HG03280 (cell line): ENCODE measurements at regions not wholly inside any gene's neighbourhood (a gene's known extent, or its start where the extent isn't known, plus 50 kb on each side); places are given as distances from the start of the nearest gene placed in this dataset.
A peak's percentile ranks its signal among the peaks of the same experiment; 100 is the strongest.

Experiments
- ATAC-seq: cut with Tn5 transposase; IDR thresholded peaks from one replicate; pipeline ENCODE4 v1.9.1; 2021; ENCODE audit warnings: mild to moderate bottlenecking, moderate library complexity; ENCODE audit not compliant: unreplicated experiment

DNA sequence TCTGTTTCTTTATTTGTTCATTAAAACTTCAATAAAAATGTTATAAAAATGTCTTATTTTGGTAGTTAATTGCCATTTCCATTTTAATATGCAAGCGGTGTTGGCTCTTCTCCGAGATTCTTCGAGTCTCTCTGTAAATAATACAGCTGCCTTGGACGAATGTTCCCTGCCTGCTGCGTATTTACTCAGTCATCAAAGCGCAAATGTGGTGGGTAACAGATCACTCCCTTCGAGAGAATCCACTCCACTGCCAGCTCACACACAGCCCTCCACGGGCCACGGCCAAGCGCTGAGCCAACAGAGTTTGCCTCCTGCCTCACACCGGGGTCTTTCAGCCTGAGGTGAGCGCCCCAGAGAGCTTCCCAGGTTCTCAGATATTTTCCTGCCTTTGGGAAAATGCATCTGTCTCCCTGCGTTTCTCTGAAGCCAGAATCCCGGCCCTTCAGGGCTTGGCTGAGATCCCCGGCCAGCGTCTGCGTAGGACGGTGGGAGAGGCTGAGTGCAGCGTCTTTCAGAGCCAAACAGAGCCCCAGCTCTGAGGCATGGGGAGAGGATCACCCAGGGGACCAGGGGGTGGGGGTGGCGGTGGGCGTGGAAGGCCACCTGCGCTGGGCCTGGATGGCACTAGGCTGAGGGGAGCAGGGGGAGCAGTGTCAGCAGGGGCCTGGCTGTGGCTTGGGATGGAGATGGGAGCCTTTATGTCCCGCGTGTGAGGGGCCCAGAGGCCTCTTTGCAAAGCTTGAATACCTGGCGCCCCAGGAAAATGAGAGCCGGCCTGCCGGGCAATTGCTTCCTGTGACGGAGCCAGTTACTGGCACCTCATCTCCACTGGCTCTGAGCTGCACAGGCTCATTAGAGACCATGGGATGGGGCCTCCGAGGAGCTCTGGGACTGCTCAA, 248.7 kb downstream of the RBFOX3 start:
- ATAC-seq = no peak

DNA sequence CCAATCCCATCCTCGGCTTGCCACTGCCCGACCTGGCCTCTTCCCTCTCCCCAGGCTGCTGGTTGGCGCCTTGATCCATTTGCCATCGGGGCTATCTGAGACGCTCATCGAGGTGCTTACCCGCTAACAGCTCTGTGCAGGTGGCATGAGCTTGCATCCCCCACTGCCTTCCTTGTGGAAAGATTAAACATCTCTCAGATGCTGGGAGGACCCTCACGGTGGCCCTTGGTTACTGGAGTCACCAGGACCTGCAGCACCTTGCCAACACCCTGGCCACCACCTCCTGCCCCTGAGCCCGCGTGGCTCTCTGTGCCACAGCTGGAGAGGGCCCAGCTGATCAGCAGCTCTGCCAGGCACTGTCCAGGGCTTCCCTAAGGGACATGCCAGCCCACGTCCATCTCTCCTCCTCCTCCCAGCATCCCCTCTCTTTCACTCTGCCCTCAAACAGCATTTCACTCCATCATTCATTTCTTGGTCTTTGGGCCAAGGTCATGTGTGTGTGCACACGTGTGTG, 249.6 kb downstream of the RBFOX3 start:
- no peak for ATAC-seq

DNA sequence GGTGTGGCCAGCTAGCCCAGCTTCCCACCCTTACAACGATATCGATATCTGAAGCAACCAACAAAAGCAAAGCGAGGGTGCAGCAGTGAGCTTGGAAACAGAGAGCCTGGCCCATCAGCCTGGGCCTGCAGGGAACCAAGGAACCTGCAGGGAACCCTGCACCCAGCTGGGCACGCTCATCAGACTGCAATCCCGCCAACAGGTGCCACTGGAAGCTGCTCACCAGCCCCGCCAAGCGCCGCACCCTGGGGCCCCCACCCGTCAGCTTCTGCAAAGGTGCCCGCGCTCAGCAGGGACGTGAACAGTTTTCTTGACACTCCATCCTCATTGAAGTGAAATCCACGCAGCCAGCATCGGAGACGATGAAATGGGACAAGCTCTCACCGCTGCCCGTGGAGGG, 250.7 kb downstream of the RBFOX3 start:
- no peak for ATAC-seq

DNA sequence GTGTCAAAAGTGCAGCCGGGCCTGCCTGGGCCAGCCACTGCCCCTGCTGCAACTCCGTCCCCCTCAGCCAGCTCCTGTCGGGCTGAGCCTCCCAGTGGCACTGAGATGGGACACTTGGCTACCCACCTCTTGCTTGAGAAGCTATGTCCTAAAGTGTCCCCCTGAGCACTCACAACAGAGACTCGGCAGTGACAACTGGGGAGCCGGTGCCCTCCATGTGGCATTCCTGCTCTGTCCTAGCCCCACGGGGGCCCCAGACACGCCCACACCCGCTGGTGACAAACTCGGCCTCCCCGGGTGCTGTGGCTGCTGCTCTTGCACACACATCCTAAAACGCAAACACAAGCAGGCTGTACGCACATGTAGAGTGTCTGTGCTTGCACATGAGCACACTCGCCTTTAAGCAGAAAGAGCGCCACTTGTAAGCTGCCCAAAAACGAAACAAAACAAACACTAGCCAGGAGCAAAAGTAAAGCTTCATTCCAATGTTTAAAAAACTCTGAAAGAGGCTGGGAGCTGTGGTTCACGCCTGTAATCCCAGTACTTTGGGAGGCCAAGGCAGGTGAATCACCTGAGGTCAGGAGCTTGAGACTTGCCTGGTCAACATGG, 253.9 kb downstream of the RBFOX3 start:
- no peak for ATAC-seq

DNA sequence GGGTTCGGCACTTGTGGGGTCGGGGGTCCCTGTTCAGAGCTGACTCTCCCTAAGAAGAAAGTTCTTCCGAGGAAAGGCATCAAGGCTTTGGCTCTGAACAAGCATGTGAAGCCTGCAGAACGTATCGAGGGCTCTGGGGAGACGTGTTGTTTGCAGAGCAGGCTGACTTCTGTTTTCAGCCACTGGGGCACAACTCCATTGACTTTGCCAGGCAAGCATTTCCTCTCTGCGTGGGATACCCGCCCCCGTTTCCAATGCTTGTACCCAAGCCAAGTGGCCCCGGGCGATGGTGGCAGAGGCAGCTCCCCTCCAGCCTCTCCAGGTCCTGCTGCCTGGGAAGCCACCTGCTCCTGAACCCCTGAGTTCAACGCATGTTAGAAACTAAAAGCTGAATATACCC, 255.7 kb downstream of the RBFOX3 start:
- ATAC-seq = no peak

DNA sequence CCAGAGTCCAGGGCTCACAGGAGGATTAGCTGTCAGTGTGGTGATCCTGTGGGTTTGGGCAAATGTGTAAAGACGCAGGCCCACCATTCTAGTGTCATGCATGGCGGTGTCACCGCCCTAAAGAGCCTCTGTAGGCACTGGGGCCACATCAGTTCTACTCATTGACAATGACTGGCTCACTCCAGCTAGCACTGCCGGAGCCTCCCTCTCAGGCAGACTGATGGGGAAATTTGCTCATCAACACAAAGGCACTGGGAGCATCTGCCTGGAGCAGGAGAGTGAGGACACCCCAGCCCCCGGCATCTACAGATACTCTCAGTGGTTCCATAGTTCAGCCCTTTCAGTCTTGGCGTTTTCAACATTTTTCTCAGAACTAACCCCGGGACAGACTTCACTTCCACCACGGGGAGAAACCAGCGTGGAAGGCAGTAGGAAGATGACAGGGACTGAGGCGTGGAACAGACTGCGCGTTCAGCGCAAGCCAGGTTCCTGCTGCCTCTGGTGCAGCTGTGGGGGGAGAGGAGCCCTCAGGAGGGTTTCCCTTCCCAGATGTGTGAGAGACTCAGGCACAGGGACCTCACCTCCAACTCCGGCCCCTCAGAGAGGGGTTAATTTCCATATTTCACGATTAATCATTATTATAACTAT, 256.6 kb downstream of the RBFOX3 start:
- no peak for ATAC-seq

DNA sequence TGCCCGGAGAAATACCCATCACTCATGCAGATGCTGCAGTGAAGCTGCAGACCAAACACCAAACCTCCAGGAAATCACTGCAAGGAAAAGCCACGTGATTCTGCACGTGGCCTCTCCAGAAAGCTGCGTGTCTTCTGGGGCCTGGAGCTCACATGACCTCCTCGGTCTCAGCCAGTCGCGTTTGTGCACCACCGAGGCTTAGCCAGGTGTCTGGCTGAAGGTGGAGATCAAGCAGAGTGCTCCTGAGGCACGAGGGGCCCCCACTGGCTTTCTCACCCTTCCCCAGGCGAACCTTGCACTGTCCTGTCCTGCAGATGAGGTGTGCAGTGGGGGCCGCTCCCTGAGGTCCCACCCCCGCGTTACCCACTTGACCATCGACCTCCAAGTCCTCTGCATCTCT, 257.3 kb downstream of the RBFOX3 start:
- no peak for ATAC-seq

DNA sequence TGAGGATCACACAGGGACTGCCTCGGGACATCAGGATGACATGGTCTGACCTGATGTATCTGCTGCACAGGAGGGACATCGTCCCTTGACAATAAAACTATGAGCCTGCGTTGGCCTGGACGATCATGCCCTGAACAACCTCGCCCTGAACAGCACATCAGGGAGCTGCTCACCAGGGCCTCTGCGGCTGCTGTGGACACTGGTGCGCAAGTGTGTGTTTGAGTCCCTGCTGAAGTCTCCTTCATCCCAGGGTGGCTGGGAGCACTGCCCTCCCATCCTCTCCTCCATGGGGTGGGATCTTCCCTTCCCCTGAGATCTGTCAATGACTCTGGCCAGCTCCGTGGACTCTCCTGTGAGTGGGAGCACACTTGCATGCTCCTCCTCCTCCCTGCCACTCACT, 257.8 kb downstream of the RBFOX3 start:
- no peak for ATAC-seq

DNA sequence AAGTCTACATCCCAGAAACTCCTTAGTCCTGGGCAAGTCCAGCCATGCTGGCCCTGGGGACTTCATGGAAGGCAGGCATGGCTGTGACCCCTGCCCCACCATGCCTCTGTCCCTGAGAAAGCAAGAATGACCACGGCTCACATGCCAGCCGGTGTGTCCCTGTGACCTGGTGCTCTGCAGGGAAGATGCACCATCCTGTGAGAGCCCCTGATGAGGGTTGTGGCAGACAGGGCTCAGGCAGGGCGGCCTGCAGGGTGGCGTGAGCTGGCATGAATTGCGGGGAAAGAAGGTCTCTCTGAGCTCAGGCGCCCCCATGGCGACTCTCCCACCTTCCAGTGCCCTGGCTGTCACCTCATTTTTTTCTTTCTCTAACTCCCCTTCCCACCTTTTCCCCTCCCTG, 260.3 kb downstream of the RBFOX3 start:
- no peak for ATAC-seq

DNA sequence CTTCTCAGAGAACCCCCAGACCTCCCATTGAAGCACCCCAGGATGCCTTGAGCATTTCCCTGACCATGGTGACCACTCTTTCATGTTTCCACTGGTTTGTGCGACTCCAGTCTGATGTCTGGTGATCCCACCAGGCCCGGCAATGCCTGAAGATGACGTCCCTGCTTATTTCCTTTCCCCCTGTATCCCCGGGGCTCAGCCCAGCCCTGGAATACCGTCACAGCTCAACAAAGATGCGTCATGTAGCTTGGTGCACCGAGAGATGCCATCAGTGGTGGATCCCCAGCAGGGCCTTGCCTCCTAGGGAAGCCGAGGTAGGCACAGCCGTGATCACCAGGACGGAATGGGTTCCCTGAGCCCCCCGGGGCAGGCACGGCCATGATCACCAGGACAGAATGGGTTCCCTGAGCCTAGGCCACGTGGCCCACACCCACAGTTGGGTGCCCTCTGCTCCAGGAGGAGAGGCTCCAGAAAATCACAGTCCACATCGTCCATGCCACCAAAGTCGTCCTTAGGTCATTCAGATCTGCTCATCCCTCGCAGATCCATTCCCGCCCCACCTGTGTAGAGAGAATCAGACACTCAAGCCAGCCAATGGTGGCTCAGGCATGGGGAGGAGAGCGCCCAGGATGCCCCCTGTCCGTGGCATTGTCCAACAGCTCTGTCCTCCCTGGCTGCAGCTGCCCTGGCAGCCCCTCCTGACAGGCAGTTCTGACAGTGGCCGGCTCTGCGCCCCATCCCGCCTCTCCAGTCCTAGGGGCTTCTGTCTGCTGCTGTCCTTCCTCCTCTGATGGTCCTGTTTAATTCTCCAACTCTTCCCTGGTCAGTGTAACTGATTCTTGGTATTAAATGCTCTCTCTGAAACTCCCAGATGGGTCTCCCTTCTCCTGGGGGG, 261.1 kb downstream of the RBFOX3 start:
- ATAC-seq = no peak

DNA sequence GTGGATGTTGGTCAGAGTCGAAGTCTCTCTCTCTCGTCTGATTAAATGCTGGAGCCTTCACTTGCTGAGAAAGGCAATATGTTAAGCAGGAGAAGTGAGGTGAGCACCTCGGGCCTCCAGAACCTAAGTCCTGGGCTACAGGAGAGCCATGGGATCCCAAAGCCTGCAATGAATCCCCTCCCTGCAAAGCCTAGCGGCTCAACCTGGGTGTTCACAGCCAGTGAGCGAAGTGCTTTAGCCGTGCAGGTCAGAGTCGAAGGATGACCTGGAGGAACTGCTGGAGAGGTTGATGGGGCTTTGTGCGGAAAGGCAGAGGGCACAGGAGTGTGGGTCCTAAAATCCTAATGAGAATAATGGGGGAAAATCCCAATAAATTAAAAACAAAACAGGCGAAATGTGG, 267.8 kb downstream of the ENGASE start:
- no peak for ATAC-seq

DNA sequence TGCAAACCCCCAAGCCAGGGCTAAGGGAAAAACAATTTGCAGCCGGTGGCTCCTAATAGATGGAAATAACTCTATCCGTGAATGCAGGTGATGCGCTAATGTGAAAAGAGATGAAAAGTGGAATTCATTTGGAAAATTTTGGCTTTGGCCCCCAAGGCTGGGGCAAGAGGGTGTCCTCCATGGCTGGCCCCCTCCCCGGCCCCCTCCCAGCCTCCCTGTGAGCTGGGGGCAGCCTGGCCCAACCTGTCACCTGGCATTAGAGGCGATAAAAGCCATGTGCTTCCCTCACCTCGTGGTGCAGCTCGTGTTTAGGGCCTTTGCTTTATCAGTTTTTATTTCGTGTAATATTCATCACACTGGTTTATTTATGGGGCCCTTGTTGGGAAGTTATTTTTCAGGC, 267.2 kb downstream of the ENGASE start:
- ATAC-seq = no peak

DNA sequence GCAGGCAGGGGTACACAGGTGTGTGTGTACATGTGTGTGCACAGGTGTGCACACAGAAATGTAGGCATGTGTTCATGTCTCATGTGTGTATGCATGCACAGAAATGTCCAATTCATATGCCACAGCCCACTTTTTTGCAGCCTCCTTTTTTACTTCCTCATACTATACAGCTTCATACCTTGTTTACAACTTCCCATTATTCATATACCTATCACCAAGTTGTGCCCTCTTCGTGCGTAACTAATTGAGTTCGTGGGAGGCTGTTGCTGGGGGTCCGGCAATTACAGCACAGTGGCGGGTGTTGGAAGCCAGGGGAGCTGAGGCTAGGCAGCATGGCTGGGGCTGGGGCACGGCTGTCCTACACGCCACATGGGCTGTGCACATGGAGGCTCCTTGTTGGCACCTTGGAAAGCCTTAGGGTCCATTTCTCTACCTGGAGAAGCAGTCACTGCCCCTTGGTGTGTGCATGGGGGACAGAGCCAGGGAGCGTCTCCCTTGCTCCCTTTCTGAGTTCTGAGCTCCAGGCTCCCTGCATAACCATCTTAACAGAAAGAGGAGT, 266.7 kb downstream of the ENGASE start:
- ATAC-seq = peak; percentile 6

DNA sequence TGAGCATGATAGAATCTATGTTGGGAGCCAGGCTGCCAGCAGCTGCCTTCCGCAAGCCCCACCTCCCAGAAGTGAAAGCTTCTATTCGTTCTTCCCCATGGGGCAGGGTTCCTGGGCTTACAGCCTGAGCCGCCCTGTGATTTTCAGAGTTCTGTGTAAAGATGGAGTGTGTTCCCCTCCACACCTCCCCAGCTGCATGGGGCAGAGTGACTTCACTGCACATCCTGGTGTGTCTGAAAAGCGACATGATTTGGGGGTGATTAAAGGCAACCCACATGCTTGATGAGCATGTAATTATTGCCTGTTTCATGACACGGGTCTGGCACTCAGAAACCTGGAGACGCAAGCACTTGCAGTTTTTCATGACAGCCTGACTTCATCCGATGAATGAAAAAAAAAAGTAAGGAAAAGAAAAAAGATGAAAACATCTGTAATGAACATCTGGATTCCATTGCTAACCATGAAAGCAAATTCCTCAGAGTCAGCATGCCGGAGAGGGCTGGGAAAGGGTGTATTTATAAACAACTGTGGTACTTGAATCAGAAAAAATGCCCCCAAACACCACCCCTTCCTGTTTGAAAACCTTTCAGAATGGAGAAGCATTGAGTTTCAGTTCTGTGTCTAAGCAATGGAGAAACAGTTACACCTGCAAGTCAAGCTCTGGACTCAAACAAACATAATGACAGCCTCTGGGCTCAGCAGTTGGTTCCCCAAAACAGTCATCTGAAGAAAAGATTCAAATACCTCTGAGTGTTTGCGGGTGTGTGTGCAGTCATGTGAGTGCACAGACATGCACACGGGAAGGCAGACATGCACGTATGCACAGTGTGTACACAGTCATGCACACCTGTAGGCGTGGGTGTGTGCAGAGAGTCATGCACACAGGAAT, 266.0 kb downstream of the ENGASE start:
- ATAC-seq = peak; percentile 74

DNA sequence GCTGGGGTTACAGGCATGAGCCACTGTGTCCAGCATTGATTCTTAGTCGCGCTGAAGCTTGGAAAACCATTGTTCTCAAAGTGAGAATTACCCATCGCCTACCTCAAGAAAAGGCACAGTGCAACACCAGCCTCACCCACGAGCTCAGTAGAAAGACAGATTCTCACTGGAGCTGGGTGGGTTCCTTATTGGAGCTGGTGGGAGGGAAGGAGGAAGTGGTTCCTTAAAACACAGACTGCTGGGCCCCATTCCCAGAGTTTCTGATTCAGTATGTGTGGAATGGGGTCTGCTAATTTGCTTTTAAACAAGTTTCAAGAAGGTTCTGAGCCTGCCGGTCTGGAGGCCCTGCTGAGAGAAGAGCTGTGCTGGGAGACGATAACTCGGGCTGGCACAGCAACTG, 264.7 kb downstream of the ENGASE start:
- no peak for ATAC-seq

DNA sequence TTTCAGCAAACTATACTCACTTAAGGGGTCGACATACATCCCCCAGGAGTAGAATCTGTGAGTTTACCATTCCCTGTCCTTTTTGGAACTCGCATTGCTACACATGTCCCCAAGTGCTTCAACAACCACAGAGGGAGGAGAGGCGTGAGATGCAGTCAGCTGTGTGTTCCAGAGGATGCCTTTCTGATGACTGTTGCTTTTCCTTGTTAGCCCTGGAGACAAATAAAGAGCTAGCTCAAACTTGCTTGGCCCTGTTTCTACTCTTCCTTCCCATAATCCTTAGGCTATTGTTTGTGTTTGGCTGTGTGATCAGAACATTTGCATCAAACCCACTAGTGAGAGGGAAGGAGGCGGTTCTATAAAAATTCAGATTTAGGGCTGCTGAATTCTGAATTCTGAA, 264.0 kb downstream of the ENGASE start:
- ATAC-seq = no peak

DNA sequence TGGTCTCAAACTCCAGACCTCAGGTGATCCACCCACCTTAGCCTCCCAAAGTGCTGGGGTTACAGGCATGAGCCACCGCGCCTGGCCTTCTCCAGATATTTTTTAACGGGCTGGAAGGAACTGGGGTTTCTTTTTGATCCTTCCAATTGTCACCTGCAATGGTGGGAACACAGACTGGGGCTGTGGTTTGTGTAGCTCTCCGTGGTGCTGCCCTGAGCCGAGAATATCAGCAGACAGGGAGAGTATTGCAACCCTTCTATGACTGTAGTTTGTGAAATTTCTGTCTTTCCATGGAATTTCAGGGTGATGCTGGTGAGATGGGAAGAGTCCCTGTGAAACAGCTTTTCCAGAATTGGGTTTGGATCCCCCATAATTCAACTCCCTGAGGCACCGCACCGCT, 263.5 kb downstream of the ENGASE start:
- ATAC-seq = no peak

DNA sequence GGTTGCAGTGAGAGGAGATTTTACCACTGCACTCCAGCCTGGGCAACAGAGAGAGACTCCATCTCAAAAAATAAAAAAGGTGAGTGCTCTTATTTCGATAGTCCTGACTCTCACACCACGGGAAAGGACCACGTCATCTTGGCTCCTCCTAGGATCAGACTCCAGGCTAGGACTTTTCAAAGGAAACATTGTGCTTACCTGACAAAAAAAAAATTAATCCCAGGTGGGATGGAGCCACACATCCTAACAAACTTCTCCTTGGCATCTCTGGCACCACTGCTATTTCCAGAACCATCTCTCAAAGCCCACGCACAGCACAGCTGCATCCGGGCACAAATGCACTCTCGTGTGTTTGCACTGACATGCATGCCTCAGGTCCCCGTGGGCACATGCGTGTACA, 262.4 kb downstream of the ENGASE start:
- ATAC-seq = no peak

DNA sequence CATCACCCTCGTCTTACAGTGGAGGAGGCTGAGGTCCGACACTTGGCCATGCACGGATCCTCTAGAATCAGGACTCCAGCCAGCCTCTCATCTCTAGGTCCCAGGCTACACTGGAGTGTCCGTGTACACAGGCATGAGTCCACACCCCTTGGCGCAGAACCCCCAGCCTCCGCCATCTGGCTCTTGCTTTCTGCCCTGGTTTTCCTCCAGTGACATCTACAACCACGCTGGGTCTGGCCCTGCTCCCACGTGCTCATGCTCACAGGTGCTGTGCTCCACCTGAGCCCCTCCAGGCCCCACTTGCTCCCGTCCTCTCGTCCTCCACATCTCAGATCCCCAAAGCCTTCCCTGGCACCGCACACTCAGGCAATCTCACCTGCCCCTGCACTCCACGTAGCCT, 260.8 kb downstream of the ENGASE start:
- no peak for ATAC-seq
